ENCODE measurements at regions not wholly inside any gene's neighbourhood (a gene's known extent, or its start where the extent isn't known, plus 50 kb on each side); places are given as distances from the start of the nearest gene placed in this dataset.

DNA sequence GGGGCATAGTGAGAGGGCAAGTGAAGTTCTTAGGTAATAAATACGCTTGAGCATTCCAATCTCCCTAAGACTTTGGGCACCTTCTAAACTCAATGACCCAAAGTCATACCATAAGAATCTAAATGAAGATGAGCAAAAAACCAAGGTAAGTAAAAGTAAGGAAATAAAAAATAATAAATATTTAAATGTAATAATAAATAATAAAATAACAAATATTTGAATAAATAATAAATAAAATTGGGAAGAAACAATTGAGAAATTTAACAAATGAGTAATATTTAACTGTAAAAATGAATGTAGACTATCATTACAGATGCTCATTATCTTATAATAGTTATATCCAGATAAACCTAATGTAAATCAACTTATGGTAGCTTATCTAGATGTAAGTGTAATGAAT is 391.7 kb downstream of the WDR72 start:
- no peaks in the 10 kb centered on the region for H3K79me2 ChIP-seq (ENCODE audit: low read length)
- H3K9me2 ChIP-seq (replicated peaks; ENCODE audit: insufficient read depth, low read length) = no peaks in the 10 kb centered on the region
- no peak overlapping the region for H3K9ac ChIP-seq (ENCODE audit: low read length)
- no peaks in the 10 kb centered on the region for H4K20me1 ChIP-seq (ENCODE audit: insufficient read depth, low read length)
- H3K27ac ChIP-seq (ENCODE audit: low read length) = no peak overlapping the region
- H3K4me2 ChIP-seq (ENCODE audit: low read depth, low read length) = no peak overlapping the region
- H2AFZ ChIP-seq (ENCODE audit: low read length) = no peak overlapping the region
- no peaks in the 10 kb centered on the region for H3K36me3 ChIP-seq (replicated peaks; ENCODE audit: insufficient read depth, low read length)
- TF ChIP-seq EZH2phosphoT487 (IDR thresholded peaks at IDR 0.05; ENCODE audit: low read length) (no peak), EZH2 (optimal IDR thresholded peaks at IDR 0.05; ENCODE audit: low read depth, low read length) (no peak)
- TF ChIP-seq, protein P1, sequence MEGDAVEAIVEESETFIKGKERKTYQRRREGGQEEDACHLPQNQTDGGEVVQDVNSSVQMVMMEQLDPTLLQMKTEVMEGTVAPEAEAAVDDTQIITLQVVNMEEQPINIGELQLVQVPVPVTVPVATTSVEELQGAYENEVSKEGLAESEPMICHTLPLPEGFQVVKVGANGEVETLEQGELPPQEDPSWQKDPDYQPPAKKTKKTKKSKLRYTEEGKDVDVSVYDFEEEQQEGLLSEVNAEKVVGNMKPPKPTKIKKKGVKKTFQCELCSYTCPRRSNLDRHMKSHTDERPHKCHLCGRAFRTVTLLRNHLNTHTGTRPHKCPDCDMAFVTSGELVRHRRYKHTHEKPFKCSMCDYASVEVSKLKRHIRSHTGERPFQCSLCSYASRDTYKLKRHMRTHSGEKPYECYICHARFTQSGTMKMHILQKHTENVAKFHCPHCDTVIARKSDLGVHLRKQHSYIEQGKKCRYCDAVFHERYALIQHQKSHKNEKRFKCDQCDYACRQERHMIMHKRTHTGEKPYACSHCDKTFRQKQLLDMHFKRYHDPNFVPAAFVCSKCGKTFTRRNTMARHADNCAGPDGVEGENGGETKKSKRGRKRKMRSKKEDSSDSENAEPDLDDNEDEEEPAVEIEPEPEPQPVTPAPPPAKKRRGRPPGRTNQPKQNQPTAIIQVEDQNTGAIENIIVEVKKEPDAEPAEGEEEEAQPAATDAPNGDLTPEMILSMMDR (IDR thresholded peaks at IDR 0.05; ENCODE audit: low read length) = no peak
- H3K27me3 ChIP-seq (replicated peaks; ENCODE audit: insufficient read depth, low read length) = no peaks in the 10 kb centered on the region
- no peak overlapping the region for H3K4me3 ChIP-seq (ENCODE audit: low read length)
- no peaks in the 10 kb centered on the region for H3F3A ChIP-seq (ENCODE audit: insufficient read depth, low read length)
- DNase-seq = no peak
- no peaks in the 10 kb centered on the region for H3K9me3 ChIP-seq (replicated peaks; ENCODE audit: insufficient read depth, low read length)
- no peaks in the 10 kb centered on the region for H3K4me1 ChIP-seq (ENCODE audit: low read length)

DNA sequence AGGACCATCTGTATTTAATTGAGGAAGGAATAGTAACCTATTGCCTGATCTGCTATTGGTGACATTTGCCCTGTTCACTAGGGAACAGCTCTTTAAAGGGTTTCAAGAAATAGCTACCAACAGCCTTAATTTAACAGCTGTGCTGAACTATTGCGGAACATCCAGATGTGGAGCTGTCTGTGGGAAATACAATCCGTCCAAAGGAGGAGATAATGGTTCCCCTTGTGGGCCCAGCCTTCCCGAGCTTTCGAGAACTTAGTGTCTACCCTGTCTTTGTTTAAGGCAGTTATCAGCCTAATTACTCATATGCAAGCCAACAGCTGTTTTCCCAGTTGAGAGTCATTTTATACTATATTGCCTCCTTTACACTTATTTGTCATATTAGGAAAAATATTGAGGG is 398.6 kb downstream of the WDR72 start:
- Histone ChIP-seq H3K4me3 (ENCODE audit: low read length) (no peak overlapping the region), H4K20me1 (ENCODE audit: insufficient read depth, low read length) (no peaks in the 10 kb centered on the region), H3K4me1 (ENCODE audit: low read length) (no peaks in the 10 kb centered on the region), H3K4me2 (ENCODE audit: low read depth, low read length) (no peak overlapping the region), H3K79me2 (ENCODE audit: low read length) (no peaks in the 10 kb centered on the region), H3K9me3 (replicated peaks; ENCODE audit: insufficient read depth, low read length) (no peaks in the 10 kb centered on the region), H3K36me3 (replicated peaks; ENCODE audit: insufficient read depth, low read length) (no peaks in the 10 kb centered on the region), H2AFZ (ENCODE audit: low read length) (no peak overlapping the region), H3F3A (ENCODE audit: insufficient read depth, low read length) (no peaks in the 10 kb centered on the region), H3K27me3 (replicated peaks; ENCODE audit: insufficient read depth, low read length) (no peaks in the 10 kb centered on the region), H3K27ac (ENCODE audit: low read length) (no peak overlapping the region), H3K9me2 (replicated peaks; ENCODE audit: insufficient read depth, low read length) (no peaks in the 10 kb centered on the region), H3K9ac (ENCODE audit: low read length) (no peak overlapping the region)
- no peak for DNase-seq
- no peak for TF ChIP-seq EZH2phosphoT487 (IDR thresholded peaks at IDR 0.05; ENCODE audit: low read length)
- TF ChIP-seq, protein P1 (IDR thresholded peaks at IDR 0.05; ENCODE audit: low read length) = no peak
- no peak for TF ChIP-seq EZH2 (optimal IDR thresholded peaks at IDR 0.05; ENCODE audit: low read depth, low read length)

DNA sequence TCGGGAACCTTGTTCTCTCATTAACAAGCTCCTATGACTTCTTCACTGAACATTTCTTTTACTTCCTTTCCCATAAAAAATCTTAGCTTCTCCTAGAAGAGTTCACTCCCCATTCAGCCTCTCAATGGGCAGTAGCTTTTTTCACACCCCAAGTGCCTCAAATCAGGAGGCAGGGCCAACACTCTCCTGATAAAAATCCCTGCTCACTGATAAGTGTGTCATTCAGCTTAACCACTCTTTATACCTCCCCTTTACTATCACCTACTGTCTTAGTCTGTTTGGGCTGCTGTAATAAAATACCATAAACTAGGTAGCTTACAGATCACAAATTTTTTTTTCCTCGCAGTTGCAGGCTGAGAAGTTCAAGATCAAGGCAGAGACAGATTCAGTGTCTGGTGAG is 400.4 kb downstream of the WDR72 start:
- Histone ChIP-seq H3K27me3 (replicated peaks; ENCODE audit: insufficient read depth, low read length) (no peaks in the 10 kb centered on the region), H3K9me2 (replicated peaks; ENCODE audit: insufficient read depth, low read length) (no peaks in the 10 kb centered on the region), H3K4me1 (ENCODE audit: low read length) (no peaks in the 10 kb centered on the region), H3F3A (ENCODE audit: insufficient read depth, low read length) (no peaks in the 10 kb centered on the region), H3K36me3 (replicated peaks; ENCODE audit: insufficient read depth, low read length) (no peaks in the 10 kb centered on the region), H3K4me2 (ENCODE audit: low read depth, low read length) (no peak overlapping the region), H2AFZ (ENCODE audit: low read length) (no peak overlapping the region), H3K4me3 (ENCODE audit: low read length) (no peak overlapping the region), H3K9ac (ENCODE audit: low read length) (no peak overlapping the region), H4K20me1 (ENCODE audit: insufficient read depth, low read length) (no peaks in the 10 kb centered on the region), H3K27ac (ENCODE audit: low read length) (no peak overlapping the region), H3K79me2 (ENCODE audit: low read length) (no peaks in the 10 kb centered on the region), H3K9me3 (replicated peaks; ENCODE audit: insufficient read depth, low read length) (no peaks in the 10 kb centered on the region)
- no peak for DNase-seq
- no peak for TF ChIP-seq EZH2 (optimal IDR thresholded peaks at IDR 0.05; ENCODE audit: low read depth, low read length)
- TF ChIP-seq, protein P1 (IDR thresholded peaks at IDR 0.05; ENCODE audit: low read length) = no peak
- no peak for TF ChIP-seq EZH2phosphoT487 (IDR thresholded peaks at IDR 0.05; ENCODE audit: low read length)

All from MM.1S (cell line).